Prostate gland (tissue), 2 donors: ENCODE measurements at regions not wholly inside any gene's neighbourhood (a gene's known extent, or its start where the extent isn't known, plus 50 kb on each side); places are given as distances from the start of the nearest gene placed in this dataset.

Experiments used
- DNase-seq: peaks from one replicate; pipeline ENCODE4 v3.0.0-alpha.2; 2019; ENCODE audit warnings: low spot score
- H3K27ac ChIP-seq, 2 donors: fragments of 200-600 bp; sonication (generic); 2 replicates each; pipeline ENCODE4 v1.5.1; 2017 to 2019
- H3K27me3 ChIP-seq: fragments of 200-600 bp; sonication (generic); replicated peaks from 2 replicates; pipeline ENCODE4 v1.5.1; 2019; ENCODE audit not compliant: insufficient read depth
- H3K36me3 ChIP-seq, 2 donors: fragments of 200-600 bp; sonication (generic); 1 replicate in 1 of 2; 2 replicates in 1 of 2; pipeline versions ENCODE4 v1.5.1 to v1.8.1; 2017 to 2019
- H3K4me1 ChIP-seq: fragments of 200-600 bp; sonication (generic); replicated peaks from 2 replicates; pipeline ENCODE4 v1.5.1; 2019
- H3K4me3 ChIP-seq, 2 donors: fragments of 200-600 bp; sonication (generic); 2 replicates each; pipeline ENCODE4 v1.5.1; 2017 to 2019
- H3K9me3 ChIP-seq: fragments of 200-600 bp; sonication (generic); 2 replicates; pipeline ENCODE4 v1.5.1; 2017
- POLR2A ChIP-seq: fragments of 450-650 bp; IDR thresholded peaks from one replicate; pipeline ENCODE4 v1.6.1; 2016; ENCODE audit warnings: antibody characterized with exemption, mild to moderate bottlenecking
- POLR2AphosphoS5 ChIP-seq: sonication (generic); formaldehyde crosslinking; IDR thresholded peaks from one replicate; pipeline ENCODE4 v1.6.1; 2017; ENCODE audit warnings: antibody characterized with exemption
- WGBS: methylation state at CpG from one replicate; pipeline ENCODE4 v1.1.5; 2018; 5-methylcytosine and 5-hydroxymethylcytosine counted together
- intact Hi-C: fragments of 100-400 bp; cut with DNase I; formaldehyde crosslinking; loops from one replicate; pipeline ENCODE4 v1.14.2; 2022
- TF ChIP-seq, protein P1 (sequence below), 4 experiments: fragments of 200-600 bp in 2 of 4; fragments of 450-650 bp in 2 of 4; sonication (generic) in 2 of 4; IDR thresholded peaks; 1 replicate in 3 of 4; 2 replicates in 1 of 4; pipeline ENCODE4 v1.5.1; 2016 to 2019; ENCODE audit warnings: antibody characterized with exemption in 4 of 4, mild to moderate bottlenecking in 2 of 4, moderate library complexity in 2 of 4

DNA sequence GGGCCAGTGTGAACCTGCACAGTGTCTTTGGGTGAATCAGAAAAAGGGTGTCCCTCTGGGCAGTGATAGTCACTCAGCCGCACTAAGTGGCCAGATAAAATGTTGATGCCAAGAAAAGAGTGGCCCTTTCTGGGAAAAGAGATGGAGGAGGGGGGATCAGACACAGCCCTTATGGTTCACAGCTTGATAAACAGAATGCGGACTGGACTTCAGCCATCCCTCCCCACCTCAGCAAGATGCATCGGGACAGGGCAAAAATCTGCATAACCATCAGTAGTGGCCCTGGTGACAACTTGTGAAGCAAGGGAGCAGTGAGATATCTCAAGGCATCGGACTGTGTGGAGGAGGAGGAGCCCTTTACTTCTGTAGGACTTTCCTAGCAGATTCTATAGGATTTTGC lies 353.8 kb upstream of the PLXNA2 start:
- no peaks in the 10 kb centered on the region for H3K36me3 ChIP-seq
- no peaks in the 10 kb centered on the region for H3K27me3 ChIP-seq
- no peak overlapping the region for H3K27ac ChIP-seq
- TF ChIP-seq, protein P1, sequence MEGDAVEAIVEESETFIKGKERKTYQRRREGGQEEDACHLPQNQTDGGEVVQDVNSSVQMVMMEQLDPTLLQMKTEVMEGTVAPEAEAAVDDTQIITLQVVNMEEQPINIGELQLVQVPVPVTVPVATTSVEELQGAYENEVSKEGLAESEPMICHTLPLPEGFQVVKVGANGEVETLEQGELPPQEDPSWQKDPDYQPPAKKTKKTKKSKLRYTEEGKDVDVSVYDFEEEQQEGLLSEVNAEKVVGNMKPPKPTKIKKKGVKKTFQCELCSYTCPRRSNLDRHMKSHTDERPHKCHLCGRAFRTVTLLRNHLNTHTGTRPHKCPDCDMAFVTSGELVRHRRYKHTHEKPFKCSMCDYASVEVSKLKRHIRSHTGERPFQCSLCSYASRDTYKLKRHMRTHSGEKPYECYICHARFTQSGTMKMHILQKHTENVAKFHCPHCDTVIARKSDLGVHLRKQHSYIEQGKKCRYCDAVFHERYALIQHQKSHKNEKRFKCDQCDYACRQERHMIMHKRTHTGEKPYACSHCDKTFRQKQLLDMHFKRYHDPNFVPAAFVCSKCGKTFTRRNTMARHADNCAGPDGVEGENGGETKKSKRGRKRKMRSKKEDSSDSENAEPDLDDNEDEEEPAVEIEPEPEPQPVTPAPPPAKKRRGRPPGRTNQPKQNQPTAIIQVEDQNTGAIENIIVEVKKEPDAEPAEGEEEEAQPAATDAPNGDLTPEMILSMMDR (IDR thresholded peaks at IDR 0.05): no peak
- no peak for TF ChIP-seq POLR2AphosphoS5
- intact Hi-C loops: no loop called here
- WGBS: 94% methylated on average over 4 of the region's 4 CpGs
- no peaks in the 10 kb centered on the region for H3K9me3 ChIP-seq
- no peak for DNase-seq
- H3K4me1 ChIP-seq: no peaks in the 10 kb centered on the region
- H3K4me3 ChIP-seq: no peak overlapping the region

DNA sequence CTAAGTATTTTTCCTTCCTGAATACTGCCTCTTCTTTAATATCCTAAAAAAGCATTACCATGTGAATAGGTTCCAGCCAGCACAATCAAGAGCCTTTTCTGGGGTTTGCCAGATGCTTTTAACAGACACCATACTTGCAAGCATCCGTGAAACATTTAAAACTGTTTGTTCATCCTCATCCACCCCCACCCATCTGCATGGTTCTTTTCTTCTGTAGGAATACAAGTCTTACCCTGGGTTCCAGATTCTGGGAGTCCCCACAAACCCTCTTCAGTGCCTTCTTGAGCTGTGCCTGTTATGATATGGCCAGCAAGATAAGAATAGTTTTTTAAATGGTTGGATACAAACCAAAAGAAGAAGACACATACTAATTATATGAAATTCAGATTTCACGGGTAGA lies 354.9 kb upstream of the PLXNA2 start:
- no peak for TF ChIP-seq POLR2AphosphoS5
- TF ChIP-seq, protein P1 (IDR thresholded peaks at IDR 0.05): no peak
- no peak for TF ChIP-seq POLR2A
- intact Hi-C loops: no loop called here
- Histone ChIP-seq H3K9me3 (no peaks in the 10 kb centered on the region), H3K27ac (no peak overlapping the region), H3K4me3 (no peak overlapping the region), H3K4me1 (no peaks in the 10 kb centered on the region), H3K36me3 (no peaks in the 10 kb centered on the region), H3K27me3 (no peaks in the 10 kb centered on the region)
- 78% methylated on average over 2 of the region's 2 CpGs for WGBS
- DNase-seq: no peak

DNA sequence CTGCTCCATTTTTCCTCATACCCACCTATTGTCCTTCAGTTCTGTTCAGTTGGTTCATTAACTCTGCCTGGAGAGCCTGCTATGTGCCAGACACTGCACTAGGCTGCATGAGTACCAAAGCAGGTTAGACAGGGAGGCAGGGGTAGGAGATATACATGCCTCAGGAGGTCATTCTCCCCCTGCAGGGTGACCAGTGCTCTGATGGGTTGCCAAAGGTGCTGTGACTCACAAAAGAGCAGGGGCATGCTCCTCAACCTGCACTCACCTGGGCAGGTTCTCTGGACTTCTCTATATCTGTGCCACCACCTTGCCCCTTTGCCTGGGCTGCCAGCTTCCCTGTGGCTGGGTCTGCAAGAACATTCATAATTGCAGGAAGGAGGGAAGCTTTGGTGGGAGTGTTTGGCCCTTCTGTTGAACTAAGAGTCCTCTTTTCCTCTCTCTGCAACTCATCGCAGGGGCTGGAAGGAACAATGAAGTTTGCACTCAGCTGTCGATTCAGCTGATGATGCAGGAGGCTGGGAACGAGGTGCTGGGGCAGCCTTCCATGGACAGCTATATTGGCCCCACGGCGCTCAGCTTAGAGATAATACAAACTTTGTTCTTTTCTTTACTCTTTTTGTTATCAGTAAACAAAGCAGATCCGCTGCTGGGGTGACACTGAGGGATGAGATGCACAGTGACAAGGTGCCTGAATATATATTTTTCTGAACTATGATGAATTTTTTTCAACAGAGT lies 356.4 kb upstream of the PLXNA2 start:
- no peak for TF ChIP-seq POLR2A
- no peak for TF ChIP-seq POLR2AphosphoS5
- TF ChIP-seq, protein P1 (IDR thresholded peaks at IDR 0.05): no peak
- no peaks in the 10 kb centered on the region for H3K27me3 ChIP-seq
- DNase-seq: no peak
- 26% methylated on average over 6 of the region's 6 CpGs for WGBS
- no peaks in the 10 kb centered on the region for H3K4me1 ChIP-seq
- no peak overlapping the region for H3K4me3 ChIP-seq
- no peaks in the 10 kb centered on the region for H3K9me3 ChIP-seq
- no peak overlapping the region for H3K27ac ChIP-seq
- intact Hi-C loops: no loop called here
- no peaks in the 10 kb centered on the region for H3K36me3 ChIP-seq

DNA sequence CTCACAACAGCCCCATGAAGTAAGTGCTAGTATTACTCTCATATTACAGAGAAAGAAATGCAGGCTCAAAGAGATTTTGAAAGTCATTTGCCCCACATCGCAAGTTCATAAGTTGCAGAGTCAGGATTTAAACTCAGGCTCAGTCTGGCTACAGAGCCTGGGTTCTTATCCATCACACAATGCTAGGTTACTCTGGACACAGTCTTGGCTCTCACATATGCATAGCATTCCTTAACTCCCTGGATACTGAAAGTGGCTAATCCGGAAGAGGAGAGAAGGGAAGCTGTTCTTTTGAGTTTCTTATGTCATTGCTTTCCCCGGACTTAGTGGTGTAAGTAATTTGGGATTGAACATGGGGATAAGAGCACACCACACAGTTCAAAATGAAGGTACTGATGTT lies 357.4 kb upstream of the PLXNA2 start:
- intact Hi-C loops: no loop called here
- WGBS: 36% methylated on average over 3 of the region's 3 CpGs
- H3K27me3 ChIP-seq: no peaks in the 10 kb centered on the region

More for the DNA sequence above, 357.4 kb upstream of the PLXNA2 start:
- H3K27ac ChIP-seq: no peak overlapping the region
- no peaks in the 10 kb centered on the region for H3K4me1 ChIP-seq
- no peak overlapping the region for H3K4me3 ChIP-seq
- TF ChIP-seq POLR2AphosphoS5 (no peak), POLR2A (no peak)
- TF ChIP-seq, protein P1 (IDR thresholded peaks at IDR 0.05): no peak
- no peaks in the 10 kb centered on the region for H3K9me3 ChIP-seq
- H3K36me3 ChIP-seq: no peaks in the 10 kb centered on the region
- DNase-seq: no peak
